Fibroblast of lung (primary cell): ENCODE measurements at regions not wholly inside any gene's neighbourhood (a gene's known extent, or its start where the extent isn't known, plus 50 kb on each side); places are given as distances from the start of the nearest gene placed in this dataset.

Source experiments
- DNase-seq, 2 donors: peaks; one replicate each; pipeline versions ENCODE4 v3.0.0 to v3.0.0-alpha.2; 2010; ENCODE audit warnings: low read depth in 2 of 2
- H2AFZ ChIP-seq: 2 replicates; pipeline ENCODE4 v1.5.1; 2012; ENCODE audit warnings: low read length, control low read depth, inconsistent platforms
- H3K27ac ChIP-seq: 2 replicates; pipeline ENCODE4 v1.5.1; 2011; ENCODE audit warnings: low read length, control low read depth; ENCODE audit not compliant: insufficient read depth
- H3K27me3 ChIP-seq: 2 replicates; pipeline ENCODE4 v1.5.1; 2011; ENCODE audit warnings: mild to moderate bottlenecking, low read length; ENCODE audit not compliant: control insufficient read depth, insufficient read depth
- H3K36me3 ChIP-seq: 2 replicates; pipeline ENCODE4 v1.5.1; 2011; ENCODE audit warnings: low read length; ENCODE audit not compliant: control insufficient read depth, insufficient read depth
- H3K4me1 ChIP-seq: 2 replicates; pipeline ENCODE4 v1.5.1; 2011; ENCODE audit warnings: low read length; ENCODE audit not compliant: control insufficient read depth, insufficient read depth; ENCODE audit errors: extremely low read depth
- H3K4me2 ChIP-seq: 2 replicates; pipeline ENCODE4 v1.5.1; 2011; ENCODE audit warnings: low read length, control low read depth; ENCODE audit not compliant: insufficient read depth; ENCODE audit errors: extremely low read depth
- H3K4me3 ChIP-seq, 4 experiments: fragments of 200-600 bp in 1 of 4; sonication (generic) in 1 of 4; replicated peaks in 1 of 4; 2 replicates each; pipeline ENCODE4 v1.5.1; 2011 to 2016; ENCODE audit warnings: low read length in 4 of 4, low read depth in 3 of 4, mild to moderate bottlenecking in 3 of 4, control low read depth in 2 of 4, inconsistent platforms in 1 of 4, mixed read lengths in 1 of 4; ENCODE audit not compliant: insufficient read depth in 1 of 4; ENCODE audit errors: control extremely low read depth in 1 of 4
- H3K79me2 ChIP-seq: 2 replicates; pipeline ENCODE4 v1.5.1; 2012; ENCODE audit warnings: mild to moderate bottlenecking, low read length, inconsistent platforms; ENCODE audit not compliant: control insufficient read depth, insufficient read depth
- H3K9ac ChIP-seq: 2 replicates; pipeline ENCODE4 v1.5.1; 2011; ENCODE audit warnings: mild to moderate bottlenecking, low read length, control low read depth; ENCODE audit not compliant: insufficient read depth
- H3K9me3 ChIP-seq: 2 replicates; pipeline ENCODE4 v1.5.1; 2012; ENCODE audit warnings: low read depth, low read length; ENCODE audit not compliant: control insufficient read depth, insufficient read depth
- H4K20me1 ChIP-seq: 2 replicates; pipeline ENCODE4 v1.5.1; 2011; ENCODE audit warnings: low read length; ENCODE audit not compliant: control insufficient read depth, insufficient read depth; ENCODE audit errors: extremely low read depth
- EZH2 ChIP-seq: IDR thresholded peaks from 2 replicates; pipeline ENCODE4 v1.5.1; 2012; ENCODE audit warnings: low read length, control low read depth, mild to moderate bottlenecking; ENCODE audit errors: missing control alignments
- TF ChIP-seq, protein P1 (sequence below), 2 donors: IDR thresholded peaks in 1 of 2; conservative IDR thresholded peaks in 1 of 2; 1 replicate in 1 of 2; 2 replicates in 1 of 2; pipeline ENCODE4 v1.5.1; 2011 to 2012; ENCODE audit warnings: low read length in 2 of 2, control low read depth in 1 of 2, inconsistent platforms in 1 of 2, low read depth in 1 of 2, mild to moderate bottlenecking in 1 of 2

- H3K36me3 ChIP-seq, result no peaks in the 10 kb centered on the region
- no peak overlapping the region for H3K9ac ChIP-seq
- H2AFZ ChIP-seq, result no peak overlapping the region
- no peaks in the 10 kb centered on the region for H4K20me1 ChIP-seq
- H3K27me3 ChIP-seq, result no peaks in the 10 kb centered on the region
- H3K27ac ChIP-seq, result no peak overlapping the region
- no peak for TF ChIP-seq EZH2
- TF ChIP-seq, protein P1, sequence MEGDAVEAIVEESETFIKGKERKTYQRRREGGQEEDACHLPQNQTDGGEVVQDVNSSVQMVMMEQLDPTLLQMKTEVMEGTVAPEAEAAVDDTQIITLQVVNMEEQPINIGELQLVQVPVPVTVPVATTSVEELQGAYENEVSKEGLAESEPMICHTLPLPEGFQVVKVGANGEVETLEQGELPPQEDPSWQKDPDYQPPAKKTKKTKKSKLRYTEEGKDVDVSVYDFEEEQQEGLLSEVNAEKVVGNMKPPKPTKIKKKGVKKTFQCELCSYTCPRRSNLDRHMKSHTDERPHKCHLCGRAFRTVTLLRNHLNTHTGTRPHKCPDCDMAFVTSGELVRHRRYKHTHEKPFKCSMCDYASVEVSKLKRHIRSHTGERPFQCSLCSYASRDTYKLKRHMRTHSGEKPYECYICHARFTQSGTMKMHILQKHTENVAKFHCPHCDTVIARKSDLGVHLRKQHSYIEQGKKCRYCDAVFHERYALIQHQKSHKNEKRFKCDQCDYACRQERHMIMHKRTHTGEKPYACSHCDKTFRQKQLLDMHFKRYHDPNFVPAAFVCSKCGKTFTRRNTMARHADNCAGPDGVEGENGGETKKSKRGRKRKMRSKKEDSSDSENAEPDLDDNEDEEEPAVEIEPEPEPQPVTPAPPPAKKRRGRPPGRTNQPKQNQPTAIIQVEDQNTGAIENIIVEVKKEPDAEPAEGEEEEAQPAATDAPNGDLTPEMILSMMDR (conservative IDR thresholded peaks at IDR 0.05 in 1 of 2, IDR thresholded peaks at IDR 0.05 in 1 of 2; ENCODE audit: low read depth in 1 of 2, low read length in 2 of 2), result no peak
- no peak overlapping the region for H3K4me3 ChIP-seq
- DNase-seq, result no peak
- no peaks in the 10 kb centered on the region for H3K9me3 ChIP-seq
- H3K79me2 ChIP-seq, result no peaks in the 10 kb centered on the region
- H3K4me1 ChIP-seq, result peaks cover 18% of the 10 kb centered on the region
- no peak overlapping the region for H3K4me2 ChIP-seq
Observed at GRCh38 chr4:147363514-147363913, 117.4 kb upstream of the EDNRA start.

DNA sequence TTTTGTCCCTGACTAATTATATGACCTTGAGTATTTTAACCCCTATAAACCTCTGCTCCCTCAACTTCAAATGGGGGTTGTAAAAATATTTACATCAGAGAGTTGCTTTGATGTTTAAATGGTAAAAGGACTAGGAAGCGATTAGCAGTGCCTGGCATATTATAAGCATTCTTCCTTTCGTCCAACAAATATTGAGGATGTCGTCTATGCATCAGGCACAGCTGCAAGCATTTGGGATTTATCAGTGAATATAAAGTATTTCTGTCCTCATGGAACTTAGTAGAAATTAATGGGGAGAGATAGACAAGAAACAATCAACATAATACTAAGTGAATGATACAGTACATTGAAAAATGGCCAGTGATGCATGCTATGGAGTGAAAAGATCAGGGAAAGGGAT is 115.5 kb upstream of the EDNRA start:
- no peaks in the 10 kb centered on the region for H3K36me3 ChIP-seq
- H3K27me3 ChIP-seq, result no peaks in the 10 kb centered on the region
- no peak overlapping the region for H2AFZ ChIP-seq
- no peaks in the 10 kb centered on the region for H4K20me1 ChIP-seq
- H3K27ac ChIP-seq, result no peak overlapping the region
- H3K4me2 ChIP-seq, result no peak overlapping the region
- DNase-seq, result no peak
- peaks cover 18% of the 10 kb centered on the region for H3K4me1 ChIP-seq
- H3K9me3 ChIP-seq, result no peaks in the 10 kb centered on the region
- H3K79me2 ChIP-seq, result no peaks in the 10 kb centered on the region
- no peak for TF ChIP-seq EZH2
- TF ChIP-seq, protein P1 (conservative IDR thresholded peaks at IDR 0.05 in 1 of 2, IDR thresholded peaks at IDR 0.05 in 1 of 2; ENCODE audit: low read depth in 1 of 2, low read length in 2 of 2), result no peak
- H3K4me3 ChIP-seq, result no peak overlapping the region
- no peak overlapping the region for H3K9ac ChIP-seq

DNA sequence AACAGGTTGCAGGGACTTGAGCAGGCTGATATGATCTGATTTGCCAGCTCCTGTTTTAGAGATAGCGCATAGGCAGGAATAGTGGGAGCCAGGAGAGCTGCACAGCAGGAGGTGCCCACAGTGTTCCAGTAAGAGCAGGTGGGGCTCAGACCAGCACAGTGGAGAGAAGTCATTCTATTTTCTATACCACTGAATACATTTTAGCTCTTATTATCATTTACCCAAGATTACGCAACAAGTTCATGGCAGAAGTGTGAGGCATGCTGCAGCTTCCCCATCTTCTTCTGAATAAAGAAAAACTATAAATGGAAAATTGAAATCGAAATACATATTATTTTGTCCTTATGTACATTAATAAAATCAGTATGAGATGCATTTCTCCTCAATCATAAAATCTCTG is 114.7 kb upstream of the EDNRA start:
- Histone ChIP-seq H3K36me3 (no peaks in the 10 kb centered on the region), H3K79me2 (no peaks in the 10 kb centered on the region), H3K27me3 (no peaks in the 10 kb centered on the region), H2AFZ (no peak overlapping the region), H3K9me3 (no peaks in the 10 kb centered on the region), H3K27ac (no peak overlapping the region), H3K9ac (no peak overlapping the region), H3K4me2 (no peak overlapping the region), H3K4me1 (peaks cover 18% of the 10 kb centered on the region), H3K4me3 (no peak overlapping the region), H4K20me1 (no peaks in the 10 kb centered on the region)
- no peak for DNase-seq
- TF ChIP-seq, protein P1 (conservative IDR thresholded peaks at IDR 0.05 in 1 of 2, IDR thresholded peaks at IDR 0.05 in 1 of 2; ENCODE audit: low read depth in 1 of 2, low read length in 2 of 2), result no peak
- no peak for TF ChIP-seq EZH2
